CD4-positive, alpha-beta memory T cell (primary cell): ENCODE measurements at regions not wholly inside any gene's neighbourhood (a gene's known extent, or its start where the extent isn't known, plus 50 kb on each side); places are given as distances from the start of the nearest gene placed in this dataset.
"Not testable (repeated sequence)": the region's sequence is repeated elsewhere in the genome, so short reads cannot be mapped to it uniquely, and the experiment has no call there.

Experiments
- CTCF ChIA-PET: fragments of 350-600 bp; sonication (Branson Sonifier 250); formaldehyde crosslinking; loops from one replicate; lab custom pipeline; 2021; ENCODE audit warnings: inconsistent platforms; ENCODE audit not compliant: partially characterized antibody; lab: Charles Lee
- POLR2A ChIA-PET: fragments of 350-600 bp; sonication (Branson Sonifier 250); formaldehyde crosslinking; loops from one replicate; lab custom pipeline; 2021; ENCODE audit not compliant: partially characterized antibody; lab: Charles Lee
- DNase-seq, 5 donors: peaks; one replicate each; pipeline versions ENCODE4 v3.0.0 to v3.0.0-alpha.2; 2020 to 2022; ENCODE audit warnings: mixed read lengths in 1 of 5
- H3K27ac ChIP-seq: one replicate; pipeline ENCODE4 v1.7.0; 2013; ENCODE audit warnings: low read depth, low read length
- H3K27me3 ChIP-seq: 2 replicates; pipeline ENCODE4 v1.7.0; 2013; ENCODE audit warnings: mild to moderate bottlenecking, low read length, moderate library complexity; ENCODE audit not compliant: insufficient read depth
- H3K36me3 ChIP-seq: 2 replicates; pipeline ENCODE4 v1.7.0; 2013; ENCODE audit warnings: mild to moderate bottlenecking, low read length, moderate library complexity; ENCODE audit not compliant: insufficient read depth
- H3K4me1 ChIP-seq: 2 replicates; pipeline ENCODE4 v1.7.0; 2013; ENCODE audit warnings: mild to moderate bottlenecking, low read length, moderate library complexity; ENCODE audit not compliant: insufficient read depth
- H3K4me3 ChIP-seq, 2 donors: one replicate each; pipeline ENCODE4 v1.7.0; 2013; ENCODE audit warnings: low read length in 2 of 2, mild to moderate bottlenecking in 1 of 2
- H3K9me3 ChIP-seq, 2 donors: one replicate each; pipeline ENCODE4 v1.7.0; 2013; ENCODE audit warnings: low read length in 2 of 2, control low read depth in 1 of 2; ENCODE audit not compliant: control insufficient read depth in 1 of 2
- H3K27ac Mint-ChIP-seq, 7 donors: one replicate each; pipeline ENCODE4 v1.8.0; 2020 to 2021; ENCODE audit warnings: mixed read lengths in 7 of 7, mild to moderate bottlenecking in 6 of 7, inconsistent platforms in 3 of 7, moderate library complexity in 3 of 7
- H3K27me3 Mint-ChIP-seq, 2 donors: one replicate each; pipeline ENCODE4 v1.8.0; 2020 to 2021; ENCODE audit warnings: mixed read lengths in 2 of 2
- H3K36me3 Mint-ChIP-seq, 2 donors: one replicate each; pipeline ENCODE4 v1.8.0; 2020 to 2021; ENCODE audit warnings: mixed read lengths in 2 of 2, inconsistent platforms in 1 of 2, mild to moderate bottlenecking in 1 of 2
- H3K4me1 Mint-ChIP-seq, 4 donors: one replicate each; pipeline ENCODE4 v1.8.0; 2020 to 2021; ENCODE audit warnings: mixed read lengths in 4 of 4, mild to moderate bottlenecking in 1 of 4
- H3K4me3 Mint-ChIP-seq, 8 donors: one replicate each; pipeline ENCODE4 v1.8.0; 2020 to 2021; ENCODE audit warnings: mixed read lengths in 8 of 8, mild to moderate bottlenecking in 7 of 8, moderate library complexity in 6 of 8, inconsistent platforms in 3 of 8
- H3K9me3 Mint-ChIP-seq, 8 donors: one replicate each; pipeline ENCODE4 v1.8.0; 2020 to 2021; ENCODE audit warnings: mixed read lengths in 8 of 8, mild to moderate bottlenecking in 5 of 8, inconsistent platforms in 3 of 8, moderate library complexity in 1 of 8
- intact Hi-C: fragments of 100-400 bp; cut with micrococcal nuclease; formaldehyde crosslinking; loops from one replicate; pipeline ENCODE4 v1.15.1; 2023

DNA sequence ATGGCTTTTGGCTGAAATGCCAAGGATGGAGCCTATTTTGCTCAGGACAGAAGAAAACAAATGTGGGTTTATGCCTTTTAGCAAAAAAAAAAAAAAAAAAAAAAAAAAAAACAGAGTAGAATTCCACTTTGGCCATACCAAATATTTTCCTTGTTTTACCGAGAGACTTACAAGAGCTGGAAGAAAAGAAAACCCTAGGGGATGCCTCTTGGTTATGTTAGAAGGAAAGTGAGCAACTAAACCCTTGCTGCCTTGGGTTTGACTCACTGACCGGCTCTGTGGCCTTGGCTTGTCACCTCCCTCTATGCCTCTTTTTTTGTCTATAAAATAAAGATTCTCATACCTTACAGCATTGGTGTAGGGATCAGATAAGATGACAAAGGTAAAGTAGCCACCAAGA is 69.6 kb upstream of the ABCA1 start:
- Histone ChIP-seq H3K27ac (no peak overlapping the region), H3K4me1 (peaks cover 12% of the 10 kb centered on the region), H3K4me3 (no peak overlapping the region), H3K36me3 (no peaks in the 10 kb centered on the region), H3K9me3 (no peaks in the 10 kb centered on the region), H3K27me3 (no peaks in the 10 kb centered on the region)
- CTCF ChIA-PET: no interaction called here
- Mint-ChIP-seq H3K4me3 (no peak overlapping the region), H3K27me3 (peaks cover 0 to 2% of the 10 kb centered on the region in 2 donors), H3K27ac (no peak overlapping the region), H3K9me3 (no peaks in the 10 kb centered on the region), H3K36me3 (no peaks in the 10 kb centered on the region), H3K4me1 (peaks cover 8 to 15% (median 12%) of the 10 kb centered on the region in 4 donors)
- POLR2A ChIA-PET: no interaction called here
- intact Hi-C loops: no loop called here
- DNase-seq: no peak

DNA sequence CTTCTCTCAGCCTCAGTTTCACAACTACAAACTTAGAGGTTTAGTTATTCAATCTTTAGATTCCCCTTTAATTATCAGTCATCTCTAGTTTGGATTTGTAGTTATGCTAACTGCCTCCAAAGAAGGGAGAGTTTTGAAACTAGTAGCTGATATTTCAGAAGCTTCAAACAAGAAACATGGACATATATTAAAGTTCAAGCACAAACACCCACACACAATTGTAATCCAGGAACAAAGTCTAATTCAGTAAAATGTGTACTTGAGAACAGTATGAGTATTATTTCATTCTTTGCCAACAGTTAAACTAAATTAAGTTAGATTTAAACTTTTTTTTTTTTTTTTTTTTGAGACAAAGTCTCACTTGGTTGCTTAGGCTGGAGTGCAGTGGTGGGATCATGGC is 71.2 kb upstream of the ABCA1 start:
- no peak overlapping the region for H3K4me3 Mint-ChIP-seq
- CTCF ChIA-PET: interaction anchor here (0.7 to 1.1 kb wide), 3 partner anchors 26 to 388 kb away, joined by 3 read pairs; no protein-coding TSS in a partner anchor
- H3K36me3 Mint-ChIP-seq: no peaks in the 10 kb centered on the region

DNA sequence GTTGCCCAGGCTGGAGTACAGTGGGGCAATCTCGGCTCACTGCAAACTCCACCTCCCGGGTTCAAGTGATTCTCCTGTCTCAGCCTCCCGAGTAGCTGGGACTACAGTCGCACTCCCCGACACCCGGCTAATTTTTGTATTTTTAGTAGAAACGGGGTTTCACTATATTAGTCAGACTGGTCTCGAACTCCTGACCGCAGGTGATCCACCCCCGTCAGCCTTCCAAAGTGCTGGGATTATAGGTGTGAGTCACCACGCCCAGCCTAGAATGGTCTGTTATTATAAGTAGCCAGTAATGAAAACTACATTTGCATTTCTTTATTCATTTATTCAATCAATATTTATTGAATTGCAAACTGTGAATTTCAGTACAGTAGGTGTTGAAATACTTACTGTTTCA is 72.6 kb upstream of the ABCA1 start:
- intact Hi-C loops, H3K4me3 ChIP-seq, DNase-seq, H3K4me3 Mint-ChIP-seq, H3K27me3 Mint-ChIP-seq, H3K4me1 ChIP-seq, H3K27ac Mint-ChIP-seq, H3K9me3 Mint-ChIP-seq, H3K9me3 ChIP-seq, H3K36me3 Mint-ChIP-seq, H3K36me3 ChIP-seq, H3K4me1 Mint-ChIP-seq, H3K27ac ChIP-seq, CTCF ChIA-PET, H3K27me3 ChIP-seq, POLR2A ChIA-PET: not testable (repeated sequence)

More for the DNA sequence above, 71.2 kb upstream of the ABCA1 start:
- Mint-ChIP-seq H3K27ac (no peak overlapping the region), H3K9me3 (no peaks in the 10 kb centered on the region), H3K4me1 (peaks cover 0 to 1% (median 0%) of the 10 kb centered on the region in 4 donors), H3K27me3 (peaks cover 0 to 4% of the 10 kb centered on the region in 2 donors)
- POLR2A ChIA-PET: no interaction called here
- H3K36me3 ChIP-seq: no peaks in the 10 kb centered on the region
- H3K27me3 ChIP-seq: no peaks in the 10 kb centered on the region
- no peaks in the 10 kb centered on the region for H3K9me3 ChIP-seq
- no peaks in the 10 kb centered on the region for H3K4me1 ChIP-seq
- no peak overlapping the region for H3K4me3 ChIP-seq
- no peak overlapping the region for H3K27ac ChIP-seq
- no peak for DNase-seq
- intact Hi-C loops: no loop called here

DNA sequence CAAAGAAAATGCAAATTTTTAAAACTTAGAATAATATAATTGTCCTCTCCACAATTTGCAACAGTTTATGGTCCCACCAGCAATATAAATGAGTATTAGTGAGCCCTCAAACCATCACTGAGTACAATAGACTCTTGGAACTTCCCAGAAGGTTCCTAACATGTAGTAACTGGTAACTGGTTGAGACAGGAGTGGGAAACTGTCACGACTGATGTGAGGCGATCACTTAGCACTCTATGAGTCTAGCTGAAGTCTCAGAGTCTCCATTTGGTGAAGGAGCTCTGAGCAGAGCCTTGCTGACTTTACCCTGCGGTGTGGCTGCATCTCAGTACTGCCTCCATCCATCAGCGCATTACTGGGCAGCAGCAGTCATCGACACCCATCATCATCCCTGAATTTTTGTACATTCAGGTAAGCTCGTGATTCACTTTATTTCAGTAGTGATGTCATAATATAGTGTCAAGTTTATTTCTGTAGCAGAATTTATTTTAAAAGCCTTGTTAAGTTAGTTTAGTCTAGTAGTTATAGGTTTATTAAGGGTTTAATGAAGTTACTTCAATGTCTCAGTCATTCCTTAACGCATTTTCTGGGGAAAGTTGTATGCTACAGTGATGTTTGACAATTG is 76.6 kb upstream of the ABCA1 start:
- H3K4me1 Mint-ChIP-seq: no peaks in the 10 kb centered on the region
- no peaks in the 10 kb centered on the region for H3K9me3 Mint-ChIP-seq
- intact Hi-C loops: no loop called here
- Histone ChIP-seq H3K27me3 (no peaks in the 10 kb centered on the region), H3K4me1 (no peaks in the 10 kb centered on the region), H3K9me3 (no peaks in the 10 kb centered on the region), H3K36me3 (no peaks in the 10 kb centered on the region), H3K27ac (no peak overlapping the region), H3K4me3 (no peak overlapping the region)
- no peaks in the 10 kb centered on the region for H3K36me3 Mint-ChIP-seq
- no peak for DNase-seq
- POLR2A ChIA-PET: no interaction called here
- no peak overlapping the region for H3K27ac Mint-ChIP-seq
- H3K4me3 Mint-ChIP-seq: no peak overlapping the region
- CTCF ChIA-PET: interaction anchor here (1.2 kb wide), 1 partner anchor 9 kb away, joined by 3 read pairs; no protein-coding TSS in a partner anchor
- peaks cover 0 to 2% of the 10 kb centered on the region in 2 donors for H3K27me3 Mint-ChIP-seq

DNA sequence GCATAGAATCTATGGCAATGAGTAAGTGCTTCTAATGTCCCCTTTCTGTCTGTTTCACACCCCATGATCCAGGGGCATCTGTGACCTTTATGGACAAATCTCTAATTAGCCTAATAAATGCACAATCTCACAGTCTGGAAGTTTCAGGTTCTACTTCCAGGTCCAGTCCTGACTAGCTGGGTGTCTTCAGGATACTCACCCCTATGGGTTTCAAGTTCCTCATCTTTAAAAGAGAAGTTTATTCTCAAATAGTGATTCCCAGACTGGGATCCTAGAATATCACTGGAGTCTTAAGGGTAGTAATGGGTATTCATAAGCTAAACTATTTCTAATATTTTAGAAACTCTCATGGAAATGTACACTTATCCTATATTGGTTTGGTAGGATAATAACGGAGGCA is 77.2 kb upstream of the ABCA1 start:
- H3K9me3 ChIP-seq: no peaks in the 10 kb centered on the region
- H3K27ac ChIP-seq: no peak overlapping the region
- POLR2A ChIA-PET: no interaction called here
- no peaks in the 10 kb centered on the region for H3K27me3 ChIP-seq
- peaks cover 0 to 2% of the 10 kb centered on the region in 2 donors for H3K27me3 Mint-ChIP-seq
- no peaks in the 10 kb centered on the region for H3K36me3 ChIP-seq
- no peak for DNase-seq
- intact Hi-C loops: no loop called here
- H3K4me1 ChIP-seq: no peaks in the 10 kb centered on the region
- H3K27ac Mint-ChIP-seq: no peak overlapping the region
- no peaks in the 10 kb centered on the region for H3K36me3 Mint-ChIP-seq
- no peaks in the 10 kb centered on the region for H3K4me1 Mint-ChIP-seq
- no peak overlapping the region for H3K4me3 ChIP-seq
- CTCF ChIA-PET: interaction anchor here (1.2 kb wide), 1 partner anchor 9 kb away, joined by 3 read pairs; no protein-coding TSS in a partner anchor
- H3K4me3 Mint-ChIP-seq: no peak overlapping the region
- no peaks in the 10 kb centered on the region for H3K9me3 Mint-ChIP-seq

DNA sequence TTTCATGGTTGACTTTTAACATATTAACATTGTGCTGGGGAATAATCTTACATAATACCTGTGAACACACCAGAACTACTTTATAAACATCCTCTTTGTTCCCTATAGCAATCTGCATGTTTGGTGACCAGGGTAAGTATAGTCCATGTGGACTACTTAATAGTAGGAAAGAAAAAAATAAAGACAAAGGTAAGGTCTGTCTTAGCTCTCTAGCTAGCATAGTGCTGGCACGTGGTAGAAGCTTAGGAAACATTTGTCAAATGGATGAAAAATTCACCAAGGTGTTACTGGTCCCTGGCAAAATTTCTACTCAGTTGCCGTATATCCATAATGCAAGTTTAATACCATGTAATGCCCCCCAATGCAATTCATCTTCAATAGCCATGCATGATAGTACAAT is 78.6 kb upstream of the ABCA1 start:
- POLR2A ChIA-PET: no interaction called here
- CTCF ChIA-PET: no interaction called here
- Histone ChIP-seq H3K9me3 (no peaks in the 10 kb centered on the region), H3K4me3 (no peak overlapping the region), H3K27ac (no peak overlapping the region), H3K4me1 (no peaks in the 10 kb centered on the region), H3K27me3 (no peaks in the 10 kb centered on the region), H3K36me3 (no peaks in the 10 kb centered on the region)
- H3K4me3 Mint-ChIP-seq: no peak overlapping the region
- DNase-seq: no peak
- no peaks in the 10 kb centered on the region for H3K4me1 Mint-ChIP-seq
- H3K27ac Mint-ChIP-seq: no peak overlapping the region
- peaks cover 0 to 5% of the 10 kb centered on the region in 2 donors for H3K27me3 Mint-ChIP-seq
- no peaks in the 10 kb centered on the region for H3K36me3 Mint-ChIP-seq
- intact Hi-C loops: no loop called here
- H3K9me3 Mint-ChIP-seq: peaks cover 0 to 3% (median 0%) of the 10 kb centered on the region in 8 donors

DNA sequence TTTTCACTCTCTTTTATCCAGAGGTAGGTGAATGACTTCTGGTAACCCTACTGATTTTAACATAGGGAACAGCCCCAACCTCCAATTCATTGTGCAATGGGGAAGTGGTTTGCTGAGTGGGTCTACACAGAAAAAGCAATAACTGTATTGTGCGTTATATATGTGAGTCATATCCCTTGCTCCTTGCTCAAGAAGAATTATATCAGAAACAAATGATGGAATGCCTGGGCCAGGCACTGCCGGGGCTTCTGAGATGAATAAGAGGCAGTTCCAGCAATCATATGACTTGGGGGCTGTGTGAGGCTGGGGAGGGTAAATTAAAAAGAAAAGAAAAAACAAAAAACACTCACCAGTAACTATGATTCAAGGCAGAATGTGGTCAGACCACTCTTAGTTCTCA is 79.2 kb upstream of the ABCA1 start:
- Mint-ChIP-seq H3K36me3 (no peaks in the 10 kb centered on the region), H3K9me3 (peaks cover 0 to 3% (median 0%) of the 10 kb centered on the region in 8 donors), H3K4me3 (no peak overlapping the region), H3K4me1 (no peaks in the 10 kb centered on the region), H3K27me3 (peaks cover 0 to 5% of the 10 kb centered on the region in 2 donors), H3K27ac (no peak overlapping the region)
- DNase-seq: no peak
- H3K27me3 ChIP-seq: no peaks in the 10 kb centered on the region
- H3K36me3 ChIP-seq: no peaks in the 10 kb centered on the region
- no peak overlapping the region for H3K27ac ChIP-seq
- ChIA-PET POLR2A (no interaction called here), CTCF (no interaction called here)
- no peak overlapping the region for H3K4me3 ChIP-seq
- intact Hi-C loops: no loop called here
- no peaks in the 10 kb centered on the region for H3K9me3 ChIP-seq
- no peaks in the 10 kb centered on the region for H3K4me1 ChIP-seq
